ENCODE measurements at regions not wholly inside any gene's neighbourhood (a gene's known extent, or its start where the extent isn't known, plus 50 kb on each side); places are given as distances from the start of the nearest gene placed in this dataset.

GRCh38 chr3:111418391-111418790 is 123.6 kb upstream of the CD96 start:
- 0% methylated on average over 1 of the region's 1 CpG for WGBS (ENCODE audit: insufficient coverage, low coverage, missing lambda C conversion rate)

More at GRCh38 chr3:111418391-111418790, 123.6 kb upstream of the CD96 start:
- ChIA-PET POLR2A (interaction anchor here (0.6 kb wide), 1 partner anchor 544 kb away, joined by 3 read pairs; no protein-coding TSS in a partner anchor), CTCF (ENCODE audit: low intra/inter-chr PET ratio) (no interaction called here)
- intact Hi-C loops (cut with micrococcal nuclease), result no loop called here
- Histone ChIP-seq H3K9ac (ENCODE audit: insufficient read depth in 1 of 2, low read depth in 2 of 2, low read length in 2 of 2) (no peak overlapping the region), H3K27me3 (ENCODE audit: control insufficient read depth in 2 of 2, insufficient read depth in 2 of 2, low read length in 2 of 2) (no peaks in the 10 kb centered on the region), H3K36me3 (ENCODE audit: control insufficient read depth, insufficient read depth, low read length) (no peaks in the 10 kb centered on the region), H3K4me1 (replicated peaks in 1 of 2; ENCODE audit: control insufficient read depth in 2 of 2, insufficient read depth in 2 of 2, low read length in 2 of 2) (no peaks in the 10 kb centered on the region), H3K4me2 (ENCODE audit: insufficient read depth, low read length) (no peak overlapping the region), H3K4me3 (no peak overlapping the region), H2AFZ (ENCODE audit: low read depth, low read length) (no peak overlapping the region), H4K20me1 (replicated peaks; ENCODE audit: control insufficient read depth, insufficient read depth, low read length) (no peaks in the 10 kb centered on the region), H3K79me2 (ENCODE audit: control insufficient read depth, insufficient read depth, low read length) (no peaks in the 10 kb centered on the region), H3K27ac (ENCODE audit: extremely low read depth, low read depth, low read length) (no peak overlapping the region), H3K9me1 (ENCODE audit: control insufficient read depth, insufficient read depth, low read length) (no peaks in the 10 kb centered on the region), H3K9me3 (replicated peaks; ENCODE audit: control insufficient read depth, insufficient read depth, low read depth, low read length) (no peaks in the 10 kb centered on the region)
- in situ Hi-C loops (cut with MboI), result no loop called here
- ATAC-seq (no peak), DNase-seq (ENCODE audit: extremely low read depth in 1 of 4, low spot score in 3 of 4) (no peak), FAIRE-seq (no peak)
- no TSS peak for BruUV-seq (replicated peaks)
- TF ChIP-seq KDM4B (IDR thresholded peaks at IDR 0.05; ENCODE audit: borderline replicate concordance in 2 of 2, low read depth in 1 of 2) (no peak), PBX2 (CRISPR knock-in tag; IDR thresholded peaks at IDR 0.05; ENCODE audit: low read depth) (no peak), PBX2 (tag; conservative IDR thresholded peaks at IDR 0.05; ENCODE audit: low read depth) (no peak), FOSL1 (tag; conservative IDR thresholded peaks at IDR 0.05) (no peak), EGR1 (conservative IDR thresholded peaks at IDR 0.05) (no peak), MAFG (tag; conservative IDR thresholded peaks at IDR 0.05) (no peak), GATAD2B (IDR thresholded peaks at IDR 0.05; ENCODE audit: borderline replicate concordance) (no peak), SREBF1 (IDR thresholded peaks at IDR 0.05; ENCODE audit: borderline replicate concordance, low read depth, low read length) (no peak)
